ENCODE measurements at regions not wholly inside any gene's neighbourhood (a gene's known extent, or its start where the extent isn't known, plus 50 kb on each side); places are given as distances from the start of the nearest gene placed in this dataset.

- H3K36me3 ChIP-seq (ENCODE audit: control insufficient read depth, insufficient read depth, low read length), result no peaks in the 10 kb centered on the region
- in situ Hi-C loops (cut with HindIII; ENCODE audit: low pct_unique_long_range_greater_than_20kb, low sequenced_read_pairs) (no loop called here), intact Hi-C loops (cut with micrococcal nuclease; ENCODE audit: unreplicated experiment) (no loop called here)
- no peak for TF ChIP-seq TCF7L2 (IDR thresholded peaks at IDR 0.05; ENCODE audit: low read depth, low read length)
- no peaks in the 10 kb centered on the region for H3K27me3 ChIP-seq (ENCODE audit: control insufficient read depth, insufficient read depth, low read length)
- no peak overlapping the region for H3K4me3 ChIP-seq (ENCODE audit: low read depth in 2 of 2, low read length in 2 of 2)
- DNase-seq (ENCODE audit: low read depth, low spot score), result no peak
- BruUV-seq (replicated peaks), result no TSS peak
- POLR2A ChIA-PET, result no interaction called here
- CTCF ChIA-PET, result no interaction called here
- ATAC-seq, result no peak
- H3K4me1 ChIP-seq (ENCODE audit: control insufficient read depth, insufficient read depth, low read length), result no peaks in the 10 kb centered on the region
- H3K27ac ChIP-seq (ENCODE audit: low read length), result no peak overlapping the region
- no peaks in the 10 kb centered on the region for H3K9me3 ChIP-seq (ENCODE audit: control insufficient read depth, insufficient read depth, low read depth, low read length)
Measured at GRCh38 chr6:103578115-103578514, 1281.6 kb downstream of the HACE1 start.

GRCh38 chr6:103570431-103570830, 1289.3 kb downstream of the HACE1 start:
- DNase-seq (ENCODE audit: low read depth, low spot score), result no peak
- ChIA-PET POLR2A (no interaction called here), CTCF (no interaction called here)
- Histone ChIP-seq H3K36me3 (ENCODE audit: control insufficient read depth, insufficient read depth, low read length) (no peaks in the 10 kb centered on the region; the same call in 1 of the 2 replicates), H3K4me1 (ENCODE audit: control insufficient read depth, insufficient read depth, low read length) (no peaks in the 10 kb centered on the region), H3K27ac (ENCODE audit: low read length) (no peak overlapping the region), H3K9me3 (ENCODE audit: control insufficient read depth, insufficient read depth, low read depth, low read length) (no peaks in the 10 kb centered on the region), H3K4me3 (ENCODE audit: low read depth in 2 of 2, low read length in 2 of 2) (no peak overlapping the region), H3K27me3 (ENCODE audit: control insufficient read depth, insufficient read depth, low read length) (no peaks in the 10 kb centered on the region)
- TF ChIP-seq CTCF (IDR thresholded peaks at IDR 0.05) (no peak), SIN3A (IDR thresholded peaks at IDR 0.05; ENCODE audit: borderline replicate concordance, insufficient read depth, low read depth, low read length) (no peak), TCF7L2 (IDR thresholded peaks at IDR 0.05; ENCODE audit: low read depth, low read length) (no peak), POLR2AphosphoS5 (IDR thresholded peaks at IDR 0.05; ENCODE audit: low read depth, low read length) (no peak), REST (IDR thresholded peaks at IDR 0.05; ENCODE audit: insufficient read depth in 1 of 2, low read depth in 2 of 2, low read length in 1 of 2) (no peak)
- no TSS peak for BruUV-seq (replicated peaks)
- in situ Hi-C loops (cut with HindIII; ENCODE audit: low pct_unique_long_range_greater_than_20kb, low sequenced_read_pairs) (no loop called here), intact Hi-C loops (cut with micrococcal nuclease; ENCODE audit: unreplicated experiment) (no loop called here)
- no peak for ATAC-seq

- BruUV-seq (replicated peaks), result no TSS peak
- Histone ChIP-seq H3K27ac (ENCODE audit: low read length) (no peak overlapping the region), H3K9me3 (ENCODE audit: control insufficient read depth, insufficient read depth, low read depth, low read length) (no peaks in the 10 kb centered on the region), H3K27me3 (ENCODE audit: control insufficient read depth, insufficient read depth, low read length) (no peaks in the 10 kb centered on the region), H3K36me3 (ENCODE audit: control insufficient read depth, insufficient read depth, low read length) (no peaks in the 10 kb centered on the region), H3K4me1 (ENCODE audit: control insufficient read depth, insufficient read depth, low read length) (no peaks in the 10 kb centered on the region), H3K4me3 (ENCODE audit: low read depth in 2 of 2, low read length in 2 of 2) (no peak overlapping the region)
- no peak for DNase-seq (ENCODE audit: low read depth, low spot score)
- TF ChIP-seq POLR2AphosphoS5 (IDR thresholded peaks at IDR 0.05; ENCODE audit: low read depth, low read length) (no peak), TCF7L2 (IDR thresholded peaks at IDR 0.05; ENCODE audit: low read depth, low read length) (no peak), CTCF (IDR thresholded peaks at IDR 0.05) (no peak), REST (IDR thresholded peaks at IDR 0.05; ENCODE audit: insufficient read depth in 1 of 2, low read depth in 2 of 2, low read length in 1 of 2) (no peak), SIN3A (IDR thresholded peaks at IDR 0.05; ENCODE audit: borderline replicate concordance, insufficient read depth, low read depth, low read length) (no peak)
- in situ Hi-C loops (cut with HindIII; ENCODE audit: low pct_unique_long_range_greater_than_20kb, low sequenced_read_pairs), result no loop called here
- ATAC-seq, result no peak
- intact Hi-C loops (cut with micrococcal nuclease; ENCODE audit: unreplicated experiment), result no loop called here
- ChIA-PET CTCF (no interaction called here), POLR2A (no interaction called here)
Measured at GRCh38 chr6:103554911-103555310, 1304.8 kb downstream of the HACE1 start.

Measured in Panc1 (cell line).